Peyer's patch (tissue), 4 donors: ENCODE measurements at regions not wholly inside any gene's neighbourhood (a gene's known extent, or its start where the extent isn't known, plus 50 kb on each side); places are given as distances from the start of the nearest gene placed in this dataset.

ENCODE experiments used
- CTCF ChIP-seq, 6 experiments: fragments of 450-650 bp in 4 of 6; fragments of 200-600 bp in 2 of 6; sonication (generic) in 1 of 6; IDR thresholded peaks; one replicate each; pipeline ENCODE4 v1.5.1; 2017 to 2019; ENCODE audit warnings: antibody characterized with exemption in 6 of 6, mild to moderate bottlenecking in 3 of 6, moderate library complexity in 1 of 6
- POLR2A ChIP-seq, 2 donors: fragments of 450-650 bp; IDR thresholded peaks; one replicate each; pipeline ENCODE4 v1.5.1; 2017; ENCODE audit warnings: antibody characterized with exemption in 2 of 2, mild to moderate bottlenecking in 2 of 2, moderate library complexity in 2 of 2

GRCh38 chr21:41584603-41585176, 76.7 kb upstream of the TMPRSS2 start:
- TF ChIP-seq CTCF (IDR thresholded peaks at IDR 0.05): no peak
- TF ChIP-seq POLR2A (IDR thresholded peaks at IDR 0.05): no peak
